Lung (tissue), 11 donors: ENCODE measurements at regions not wholly inside any gene's neighbourhood (a gene's known extent, or its start where the extent isn't known, plus 50 kb on each side); places are given as distances from the start of the nearest gene placed in this dataset.

ENCODE experiments used
- ATAC-seq: fragments of 200-7000 bp; cut with Tn5 transposase; one replicate; pipeline ENCODE4 v1.9.1; 2020; ENCODE audit warnings: moderate number of reproducible peaks; ENCODE audit not compliant: insufficient read depth, low FRiP score
- DNase-seq, 3 donors: peaks; one replicate each; pipeline ENCODE4 v3.0.0-alpha.2; 2013 to 2017
- H3K27ac ChIP-seq, 2 donors: one replicate each; pipeline ENCODE4 v1.5.1; 2013; ENCODE audit warnings: mild to moderate bottlenecking in 2 of 2, moderate library complexity in 2 of 2, control low read depth in 1 of 2, inconsistent platforms in 1 of 2, low read depth in 1 of 2, low read length in 1 of 2
- H3K27me3 ChIP-seq, 3 donors: one replicate each; pipeline ENCODE4 v1.5.1; 2013; ENCODE audit warnings: low read length in 2 of 3; ENCODE audit not compliant: control insufficient read depth in 3 of 3, insufficient read depth in 3 of 3
- H3K36me3 ChIP-seq, 4 donors: one replicate each; pipeline ENCODE4 v1.5.1; 2013; ENCODE audit warnings: low read length in 4 of 4, mild to moderate bottlenecking in 1 of 4, moderate library complexity in 1 of 4; ENCODE audit not compliant: control insufficient read depth in 4 of 4, insufficient read depth in 4 of 4
- H3K4me1 ChIP-seq, 5 donors: one replicate each; pipeline ENCODE4 v1.5.1; 2013; ENCODE audit warnings: low read length in 5 of 5, mild to moderate bottlenecking in 2 of 5, moderate library complexity in 1 of 5; ENCODE audit not compliant: control insufficient read depth in 5 of 5, insufficient read depth in 5 of 5
- H3K4me3 ChIP-seq: one replicate; pipeline ENCODE4 v1.5.1; 2013; ENCODE audit warnings: mild to moderate bottlenecking, control low read depth, moderate library complexity
- H3K9ac ChIP-seq, 2 donors: one replicate each; pipeline ENCODE4 v1.5.1; 2013; ENCODE audit warnings: low read length in 2 of 2, control low read depth in 1 of 2; ENCODE audit not compliant: insufficient read depth in 1 of 2
- H3K9me3 ChIP-seq, 4 donors: one replicate each; pipeline ENCODE4 v1.5.1; 2013; ENCODE audit warnings: low read length in 3 of 4, mild to moderate bottlenecking in 1 of 4, moderate library complexity in 1 of 4; ENCODE audit not compliant: control insufficient read depth in 4 of 4, insufficient read depth in 3 of 4
- WGBS, 2 donors: extraction: QIAGEN DNeasy Blood & Tissue Kit; methylation state at CpG; one replicate each; pipeline ENCODE4 v1.1.7; 2013; 5-methylcytosine and 5-hydroxymethylcytosine counted together
- TF ChIP-seq, protein P1 (sequence below): IDR thresholded peaks from 2 replicates; pipeline ENCODE4 v1.5.1; 2012; ENCODE audit warnings: mild to moderate bottlenecking; ENCODE audit errors: control extremely low read depth, extremely low read depth
- donor health status: control.
- donor health status: control.
- donor health status: Bipolar disorder and iron deficiency.
- donor health status: healthy.
- donor health status: DM: yes; HTN: yes; CAD: no.

DNA sequence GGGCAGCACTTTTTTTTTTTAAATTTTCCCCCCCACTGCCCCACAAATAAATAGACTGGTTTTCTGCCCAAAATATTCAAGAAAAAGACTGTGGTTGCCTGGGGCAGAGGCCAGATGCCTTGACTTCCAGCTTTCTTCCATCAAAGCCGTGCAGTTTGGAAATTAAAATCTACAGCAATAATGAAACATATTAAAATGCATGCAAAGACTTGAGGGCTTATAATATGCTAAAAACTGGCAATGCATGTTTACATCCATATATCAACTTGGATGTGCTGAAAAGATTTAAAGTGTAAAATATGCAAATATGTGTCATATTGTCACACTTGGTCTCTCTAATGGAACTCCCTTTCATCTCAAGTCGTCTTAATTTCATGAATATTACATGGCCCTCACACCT is 2036.2 kb upstream of the PIK3C3 start:
- Histone ChIP-seq H3K9ac (no peak overlapping the region), H3K27me3 (no peaks in the 10 kb centered on the region), H3K36me3 (no peaks in the 10 kb centered on the region), H3K4me1 (peaks cover 0 to 4% (median 0%) of the 10 kb centered on the region in 5 donors), H3K27ac (no peak overlapping the region), H3K4me3 (no peak overlapping the region), H3K9me3 (no peaks in the 10 kb centered on the region)
- ATAC-seq: no peak
- TF ChIP-seq, protein P1, sequence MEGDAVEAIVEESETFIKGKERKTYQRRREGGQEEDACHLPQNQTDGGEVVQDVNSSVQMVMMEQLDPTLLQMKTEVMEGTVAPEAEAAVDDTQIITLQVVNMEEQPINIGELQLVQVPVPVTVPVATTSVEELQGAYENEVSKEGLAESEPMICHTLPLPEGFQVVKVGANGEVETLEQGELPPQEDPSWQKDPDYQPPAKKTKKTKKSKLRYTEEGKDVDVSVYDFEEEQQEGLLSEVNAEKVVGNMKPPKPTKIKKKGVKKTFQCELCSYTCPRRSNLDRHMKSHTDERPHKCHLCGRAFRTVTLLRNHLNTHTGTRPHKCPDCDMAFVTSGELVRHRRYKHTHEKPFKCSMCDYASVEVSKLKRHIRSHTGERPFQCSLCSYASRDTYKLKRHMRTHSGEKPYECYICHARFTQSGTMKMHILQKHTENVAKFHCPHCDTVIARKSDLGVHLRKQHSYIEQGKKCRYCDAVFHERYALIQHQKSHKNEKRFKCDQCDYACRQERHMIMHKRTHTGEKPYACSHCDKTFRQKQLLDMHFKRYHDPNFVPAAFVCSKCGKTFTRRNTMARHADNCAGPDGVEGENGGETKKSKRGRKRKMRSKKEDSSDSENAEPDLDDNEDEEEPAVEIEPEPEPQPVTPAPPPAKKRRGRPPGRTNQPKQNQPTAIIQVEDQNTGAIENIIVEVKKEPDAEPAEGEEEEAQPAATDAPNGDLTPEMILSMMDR: no peak
- DNase-seq: no peak
- WGBS, 2 donors: 78 to 86% methylated on average over 2 of the region's 2 CpGs

GRCh38 chr18:39913672-39914366 is 2041.2 kb upstream of the PIK3C3 start:
- Histone ChIP-seq H3K27me3 (no peaks in the 10 kb centered on the region), H3K4me1 (peaks cover 0 to 9% (median 0%) of the 10 kb centered on the region in 5 donors), H3K9ac (no peak overlapping the region), H3K27ac (no peak overlapping the region), H3K36me3 (no peaks in the 10 kb centered on the region), H3K4me3 (no peak overlapping the region), H3K9me3 (peaks cover 0 to 3% (median 0%) of the 10 kb centered on the region in 4 donors)
- peak in 2 of 3 donors; percentile 26 to 50 for DNase-seq
- 84 to 85% methylated on average over 4 of the region's 4 CpGs for WGBS, 2 donors
- ATAC-seq: no peak
- TF ChIP-seq, protein P1: no peak

DNA sequence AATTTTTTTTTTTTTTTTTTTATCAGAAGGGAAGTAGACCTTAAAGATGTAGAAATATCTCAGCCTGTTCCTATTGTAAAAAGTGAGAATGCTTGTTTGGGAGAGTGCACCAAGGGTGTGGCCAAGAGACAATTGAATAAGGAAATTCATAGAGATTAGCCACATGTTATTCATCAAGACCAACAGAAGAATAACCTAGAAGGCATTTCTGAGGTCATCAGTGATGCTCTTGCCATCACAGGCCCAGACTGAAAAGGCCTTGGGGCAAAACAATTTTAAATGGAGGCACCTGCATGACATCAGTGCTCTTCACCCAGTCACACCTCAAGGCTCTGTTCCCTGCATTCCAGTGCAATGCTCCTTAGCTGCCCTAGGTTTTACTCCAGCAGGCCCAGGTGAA is 2043.3 kb upstream of the PIK3C3 start:
- no peak for ATAC-seq
- Histone ChIP-seq H3K4me3 (no peak overlapping the region), H3K36me3 (no peaks in the 10 kb centered on the region), H3K27ac (no peak overlapping the region), H3K4me1 (peaks cover 0 to 9% (median 0%) of the 10 kb centered on the region in 5 donors), H3K9ac (no peak overlapping the region), H3K27me3 (no peaks in the 10 kb centered on the region), H3K9me3 (peaks cover 0 to 3% (median 0%) of the 10 kb centered on the region in 4 donors)
- DNase-seq: no peak
- TF ChIP-seq, protein P1: no peak

DNA sequence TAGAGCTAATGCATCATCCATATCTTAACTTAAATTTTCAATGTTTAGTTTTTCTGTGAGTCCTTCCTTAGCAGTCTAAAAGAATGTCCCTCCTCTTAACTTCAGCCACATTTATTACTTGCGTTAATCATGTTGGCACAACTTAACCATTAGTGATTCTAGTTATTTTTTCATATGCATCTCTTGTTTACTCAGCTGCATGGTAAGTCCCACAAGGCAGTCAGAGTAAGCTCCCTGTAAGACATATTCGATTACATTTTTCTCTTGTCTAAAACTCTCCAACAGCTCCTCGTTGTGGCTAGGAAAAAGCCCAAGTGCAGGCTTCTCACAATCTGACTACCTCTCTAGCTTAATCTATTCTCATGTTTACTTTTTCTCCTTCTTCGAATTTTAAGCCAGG is 2045.3 kb upstream of the PIK3C3 start:
- peaks cover 0 to 9% (median 0%) of the 10 kb centered on the region in 5 donors for H3K4me1 ChIP-seq
- TF ChIP-seq, protein P1: no peak
- H3K27ac ChIP-seq: no peak overlapping the region
- no peak overlapping the region for H3K9ac ChIP-seq
- H3K36me3 ChIP-seq: no peaks in the 10 kb centered on the region
- no peak for ATAC-seq
- no peak overlapping the region for H3K4me3 ChIP-seq
- 61 to 78% methylated on average over 4 of the region's 4 CpGs for WGBS, 2 donors
- H3K9me3 ChIP-seq: peaks cover 0 to 3% (median 0%) of the 10 kb centered on the region in 4 donors
- DNase-seq: no peak
- no peaks in the 10 kb centered on the region for H3K27me3 ChIP-seq
